DOHH2 (cell line): ENCODE measurements at regions not wholly inside any gene's neighbourhood (a gene's known extent, or its start where the extent isn't known, plus 50 kb on each side); places are given as distances from the start of the nearest gene placed in this dataset.

Experiments used
- CTCF ChIP-seq: fragments of 200-600 bp; sonication (generic); IDR thresholded peaks from one replicate; pipeline ENCODE4 v1.5.1; 2014; ENCODE audit warnings: antibody characterized with exemption, mild to moderate bottlenecking, low read depth, low read length; ENCODE audit not compliant: poor library complexity, severe bottlenecking
- EZH2phosphoT487 ChIP-seq: fragments of 200-600 bp; sonication (generic); IDR thresholded peaks from 2 replicates; pipeline ENCODE4 v1.6.1; 2017; ENCODE audit warnings: borderline replicate concordance, mild to moderate bottlenecking, antibody characterized with exemption, low read length, moderate library complexity, mixed read lengths

GRCh38 chr16:86903068-86903467, 324.7 kb downstream of the FOXL1 start:
- TF ChIP-seq CTCF (no peak), EZH2phosphoT487 (no peak)
